GM21529 (cell line): ENCODE measurements at regions not wholly inside any gene's neighbourhood (a gene's known extent, or its start where the extent isn't known, plus 50 kb on each side); places are given as distances from the start of the nearest gene placed in this dataset.

ENCODE experiments used
- ATAC-seq: cut with Tn5 transposase; IDR thresholded peaks from one replicate; pipeline ENCODE4 v1.9.1; 2021; ENCODE audit not compliant: unreplicated experiment

DNA sequence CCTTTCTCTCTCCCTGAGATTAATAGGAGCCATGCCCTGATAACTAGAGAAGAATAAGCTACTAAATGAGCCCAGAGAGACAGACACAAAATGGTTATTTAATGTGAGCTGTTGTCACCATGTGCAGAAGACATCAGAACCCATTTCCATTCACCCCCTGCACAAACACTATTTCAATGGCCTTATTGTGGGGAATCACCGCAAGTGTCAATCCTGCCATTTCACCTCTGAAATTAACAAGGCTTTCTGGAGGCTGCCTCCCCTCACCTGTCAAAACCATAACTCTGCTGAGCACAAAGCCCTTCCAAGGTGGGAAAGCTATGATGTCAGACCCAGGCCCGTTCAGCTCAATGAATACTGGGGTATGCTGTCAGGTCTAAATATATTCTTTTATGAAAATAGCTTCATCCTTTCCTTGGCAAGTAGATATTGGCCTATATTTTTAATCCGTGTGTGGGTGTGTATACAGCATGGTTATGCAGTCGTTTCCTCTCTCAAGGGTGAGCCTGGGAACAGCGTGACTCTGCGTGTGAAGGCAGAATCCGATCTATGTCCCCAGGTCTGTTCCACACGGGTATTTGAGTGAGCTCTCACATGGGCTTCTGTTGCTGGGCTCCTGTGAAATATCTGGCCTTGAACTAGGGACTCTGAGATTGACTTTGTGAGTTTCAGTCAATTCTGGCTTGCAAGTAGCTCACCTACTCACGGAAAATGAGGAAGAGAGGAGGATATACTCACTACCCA lies 266.3 kb downstream of the FBXW7 start:
- no peak for ATAC-seq

DNA sequence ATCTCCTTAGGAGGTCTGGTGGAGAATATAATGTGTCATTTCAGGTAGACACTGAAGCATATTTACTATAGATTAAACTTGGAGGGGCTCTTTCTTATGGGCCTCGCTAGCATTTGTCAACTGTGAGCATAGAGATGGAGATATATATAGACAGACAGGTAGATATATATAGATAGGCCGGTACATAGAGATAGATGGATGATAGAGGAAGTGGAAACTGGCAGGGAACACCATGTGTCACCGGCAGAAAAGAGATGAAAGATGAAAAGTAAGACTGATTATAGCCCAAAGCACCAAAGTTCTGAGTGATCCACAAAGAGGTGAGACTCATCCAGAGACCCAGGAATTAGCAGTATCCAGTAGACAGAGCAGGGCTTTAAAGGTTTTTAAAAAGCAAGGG lies 268.1 kb downstream of the FBXW7 start:
- no peak for ATAC-seq

DNA sequence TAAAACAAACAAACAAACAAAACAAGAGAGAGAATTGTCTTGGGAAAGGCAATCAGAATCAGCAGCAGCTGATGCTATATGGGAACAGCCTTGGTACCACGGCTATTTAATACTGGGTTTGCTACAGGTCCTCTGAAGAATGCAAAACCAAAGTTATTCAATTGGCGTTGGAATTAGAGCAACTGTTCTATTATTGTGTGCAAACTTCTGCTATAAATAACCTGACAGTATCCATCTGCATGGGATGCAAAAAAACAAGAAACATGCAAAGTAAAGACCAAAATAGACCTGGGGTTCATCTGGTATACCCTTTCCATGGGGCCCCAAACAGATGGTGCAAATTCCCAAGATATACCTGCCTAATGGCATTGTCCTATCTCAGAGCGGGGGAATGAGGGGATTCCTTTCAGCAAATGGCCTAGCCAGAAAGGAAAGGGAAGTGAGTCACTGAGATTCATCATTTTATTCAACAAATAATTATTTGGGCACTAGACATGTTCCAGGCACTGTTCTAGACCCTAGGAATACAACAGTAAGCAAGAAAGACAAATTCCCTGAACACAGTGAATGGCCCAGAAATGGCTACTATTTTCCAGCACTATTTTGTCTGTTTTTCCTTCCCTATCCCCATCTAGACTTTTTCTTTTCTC lies 268.9 kb downstream of the FBXW7 start:
- no peak for ATAC-seq

DNA sequence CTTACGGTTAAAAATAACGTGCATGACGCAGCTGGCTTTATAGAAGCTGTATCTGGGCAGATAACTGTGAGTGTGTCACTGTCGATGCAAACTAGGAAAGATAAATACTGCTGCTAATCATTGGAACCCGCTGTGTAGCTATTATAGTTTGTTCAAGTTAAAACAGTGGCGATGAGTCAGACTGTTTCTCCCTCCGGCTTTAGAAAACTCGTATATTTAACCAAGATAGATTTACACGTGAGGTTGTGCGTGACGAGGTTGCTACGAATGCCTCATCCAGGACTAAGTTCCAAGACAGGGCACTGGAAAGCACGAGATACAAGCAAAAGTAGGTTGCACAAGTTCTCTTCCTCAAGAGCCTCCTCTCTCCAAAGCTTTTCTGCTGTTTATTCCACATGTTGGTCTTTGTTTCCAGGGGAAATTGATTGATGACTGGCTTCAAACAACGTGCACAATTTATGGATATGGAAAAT lies 270.7 kb downstream of the FBXW7 start:
- ATAC-seq, result no peak

DNA sequence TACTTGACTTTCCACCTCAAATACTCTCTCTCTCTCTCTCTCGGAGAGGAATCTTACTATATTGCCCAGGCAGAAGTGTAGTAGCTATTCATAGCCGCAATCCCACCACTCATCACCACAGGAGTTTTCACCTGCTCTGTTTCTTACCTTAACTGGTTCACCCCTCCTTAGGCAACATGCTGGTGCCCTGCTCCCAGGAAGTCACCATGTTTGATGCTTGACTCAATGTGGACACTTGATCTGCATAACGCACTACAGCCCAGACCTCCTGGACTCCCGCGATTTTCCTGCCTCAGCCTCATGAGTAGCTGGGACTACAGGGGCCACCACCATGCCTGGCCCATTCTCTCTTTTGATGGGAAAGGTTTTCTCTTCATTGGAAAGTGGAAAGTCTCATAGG lies 271.8 kb downstream of the FBXW7 start:
- no peak for ATAC-seq

DNA sequence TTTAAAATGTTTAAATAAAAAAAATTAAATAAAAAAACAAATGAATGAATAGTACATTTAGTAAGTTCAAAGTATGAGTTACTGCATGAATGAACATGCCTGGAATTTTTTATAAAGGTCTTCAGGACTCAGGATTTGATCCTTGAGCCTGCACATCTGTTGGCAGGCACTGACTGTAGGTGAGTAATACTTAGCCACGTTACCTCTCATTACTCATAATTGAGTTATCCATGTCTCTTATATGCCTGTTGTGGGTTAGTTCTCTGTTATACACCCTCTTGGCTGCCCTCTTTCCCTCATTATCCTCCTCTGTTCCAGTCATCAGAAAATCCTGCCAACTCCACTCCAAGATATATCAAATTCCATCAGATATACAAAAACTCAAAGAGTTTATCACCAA lies 276.0 kb downstream of the FBXW7 start:
- no peak for ATAC-seq

DNA sequence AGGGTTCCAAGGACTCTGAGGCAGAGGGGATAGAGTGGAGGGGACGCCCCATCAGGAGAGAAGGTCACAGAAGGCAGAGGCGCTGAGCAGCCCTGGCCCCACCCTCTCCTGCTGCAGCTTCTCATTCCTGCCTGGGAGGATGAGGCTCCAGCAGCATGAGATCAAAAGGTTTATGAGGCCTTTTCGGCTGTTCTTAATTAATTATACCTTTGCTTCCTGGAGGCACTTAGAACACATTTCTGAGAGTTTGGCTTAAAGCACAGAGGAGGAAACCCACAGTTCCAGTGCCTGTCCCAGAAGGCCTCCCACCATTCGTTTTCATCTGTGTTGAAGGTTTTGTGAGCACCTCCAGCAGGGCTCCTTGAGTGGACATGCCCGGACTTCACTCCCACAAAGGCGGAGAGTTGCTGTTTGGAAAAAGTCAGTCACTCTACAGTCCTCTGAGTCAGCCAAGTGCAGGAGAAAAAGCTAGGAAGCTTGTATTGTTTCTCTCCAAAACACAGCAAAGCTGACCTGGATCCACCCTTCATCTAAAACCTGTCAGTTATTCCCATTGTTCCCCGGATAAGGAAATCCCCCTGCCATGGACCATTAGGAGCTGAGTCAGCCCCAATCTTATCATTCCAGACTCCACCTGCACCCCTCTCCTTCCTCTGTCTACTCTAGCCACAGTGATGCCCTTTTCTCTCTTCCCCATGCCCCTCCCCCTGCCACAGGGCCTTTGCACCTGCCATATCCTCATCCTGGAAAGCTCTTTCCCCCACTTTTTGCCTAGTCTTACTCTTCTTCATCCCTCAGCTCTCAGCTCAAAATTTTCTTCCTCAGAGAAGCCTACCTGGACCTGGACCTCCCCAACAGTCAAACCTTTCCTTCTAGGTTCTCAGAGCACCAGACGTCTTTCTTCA lies 276.8 kb downstream of the FBXW7 start:
- no peak for ATAC-seq

DNA sequence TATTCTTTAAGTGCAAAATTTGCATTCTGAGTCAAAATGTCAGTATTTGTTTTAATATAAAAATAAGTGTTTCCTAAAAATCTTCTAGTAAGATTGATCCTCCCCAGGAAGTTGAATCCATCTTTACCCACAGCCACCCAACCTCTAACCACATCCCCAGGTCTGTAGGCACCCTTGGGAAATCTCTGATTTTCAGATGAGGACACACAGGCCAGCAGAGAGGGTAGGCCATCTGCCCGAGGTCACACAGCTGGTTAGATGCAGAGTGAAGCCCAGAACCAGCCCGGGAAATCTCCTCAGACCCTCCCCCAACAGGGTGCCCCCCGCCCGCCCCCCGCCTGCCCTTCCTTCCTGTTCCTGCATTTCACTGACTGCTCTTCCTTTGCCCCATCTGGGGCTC lies 277.5 kb downstream of the FBXW7 start:
- no peak for ATAC-seq

DNA sequence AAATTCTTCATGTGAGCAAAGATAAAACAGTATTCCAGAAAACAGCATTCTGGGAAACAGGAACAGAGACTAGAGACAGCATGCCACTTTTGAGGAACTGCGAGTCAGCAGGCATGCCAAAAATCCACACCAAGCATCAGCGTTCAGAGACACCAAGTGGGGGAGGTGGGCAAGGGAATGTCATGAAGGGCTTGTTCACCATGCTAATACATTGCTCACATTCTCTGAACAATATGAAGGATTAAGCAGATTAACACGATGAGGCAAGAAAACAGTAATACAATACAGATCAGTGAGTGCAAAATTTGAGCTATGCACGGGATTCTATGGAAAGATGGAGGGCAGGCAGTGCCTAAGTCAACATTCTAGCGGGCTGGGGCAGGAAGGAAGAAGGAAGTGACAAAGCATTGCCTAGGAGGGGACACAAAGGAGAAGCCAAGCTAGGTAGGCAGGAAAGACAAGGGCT lies 278.3 kb downstream of the FBXW7 start:
- ATAC-seq, result no peak

DNA sequence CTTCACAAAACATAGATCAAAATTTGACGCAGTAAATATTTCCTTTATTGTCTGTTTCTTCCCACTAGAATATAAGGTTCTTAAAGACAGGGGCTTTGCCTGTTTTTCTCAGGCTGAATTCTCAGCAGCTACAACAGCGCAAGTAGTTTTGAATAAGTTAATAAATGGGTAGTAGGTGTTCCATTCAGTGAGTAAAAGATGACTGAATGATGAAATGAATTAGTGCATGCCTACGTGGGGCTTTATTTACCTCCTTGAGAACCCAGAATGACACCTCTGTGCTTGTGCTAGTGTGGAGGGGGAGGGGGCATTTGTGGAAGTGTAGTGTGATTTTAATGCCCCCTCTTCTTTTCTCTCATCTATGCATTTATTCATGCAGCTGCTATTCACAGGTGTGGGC lies 278.9 kb downstream of the FBXW7 start:
- ATAC-seq, result no peak

DNA sequence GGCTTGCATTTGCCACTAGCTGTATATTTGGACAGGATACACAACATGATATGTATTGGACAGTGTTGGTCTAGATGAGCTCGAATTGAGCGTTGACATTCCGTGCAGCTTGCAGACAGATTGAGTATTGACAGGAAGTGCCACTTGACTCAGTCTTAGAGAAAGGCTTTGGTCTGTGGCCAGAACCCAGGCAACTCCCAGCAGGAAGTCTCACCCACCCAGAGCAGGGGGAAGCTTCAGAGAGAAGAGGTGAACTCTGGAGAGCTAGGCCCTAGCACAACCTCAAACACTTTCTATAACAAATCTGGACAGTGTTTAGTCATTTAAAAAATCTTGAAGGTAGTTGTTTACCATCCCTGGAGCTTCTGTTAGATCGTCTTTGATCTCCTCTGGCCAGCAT lies 280.5 kb downstream of the FBXW7 start:
- ATAC-seq, result peak; percentile 94

DNA sequence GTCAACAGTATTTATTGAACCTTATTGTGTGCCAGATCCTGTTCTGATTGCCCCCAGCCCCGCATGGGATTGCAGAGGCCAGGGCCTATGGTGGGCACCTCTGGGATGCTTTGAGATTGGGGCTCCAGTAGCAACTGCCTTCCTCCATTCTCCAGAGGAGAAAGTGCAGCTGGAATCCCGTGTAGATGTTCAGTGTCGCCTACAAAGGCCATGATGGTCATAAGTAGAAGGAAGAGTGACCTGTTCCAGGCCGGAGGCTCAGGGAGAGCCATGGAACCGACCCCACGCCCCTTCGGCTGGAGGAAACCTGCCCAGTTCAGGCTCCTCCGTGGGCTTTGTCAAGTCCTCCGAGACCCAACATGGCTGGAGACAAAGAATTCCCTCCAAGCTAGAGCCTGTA lies 287.5 kb downstream of the FBXW7 start:
- ATAC-seq, result no peak

DNA sequence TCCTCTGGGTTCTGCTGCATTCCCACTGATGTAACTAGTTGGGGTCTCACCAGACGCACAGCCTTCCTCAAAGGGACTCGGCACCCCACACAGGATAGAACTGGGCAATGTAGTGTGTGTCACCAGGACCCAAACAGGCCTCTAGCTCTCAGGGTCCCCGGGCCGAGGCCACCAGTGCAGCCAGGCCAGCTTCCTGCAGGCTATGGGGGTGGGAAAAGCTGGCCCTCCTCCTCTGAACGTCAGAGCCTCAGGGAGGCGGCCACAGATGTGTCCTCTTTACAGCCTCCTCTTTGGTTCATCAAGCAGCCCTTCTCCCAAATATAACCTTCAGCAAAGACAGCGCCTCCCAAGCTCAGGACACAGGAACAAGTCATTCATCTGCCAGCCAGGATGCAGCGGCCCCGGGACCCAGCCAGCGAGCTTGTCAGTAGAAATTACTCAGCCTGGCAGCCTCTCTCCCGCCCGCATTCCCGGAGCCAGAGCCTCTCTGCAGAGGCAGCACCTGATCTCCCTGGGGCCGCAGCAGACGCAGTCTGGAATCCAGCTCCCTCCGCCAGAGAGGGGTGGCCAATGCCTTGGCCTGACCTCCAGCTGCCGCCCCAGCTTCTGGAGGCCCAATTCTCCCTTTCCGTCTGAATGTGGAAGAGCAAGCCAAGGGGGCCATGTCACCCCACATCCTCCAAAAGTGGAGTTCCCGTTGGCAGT lies 288.5 kb downstream of the FBXW7 start:
- ATAC-seq, result no peak

DNA sequence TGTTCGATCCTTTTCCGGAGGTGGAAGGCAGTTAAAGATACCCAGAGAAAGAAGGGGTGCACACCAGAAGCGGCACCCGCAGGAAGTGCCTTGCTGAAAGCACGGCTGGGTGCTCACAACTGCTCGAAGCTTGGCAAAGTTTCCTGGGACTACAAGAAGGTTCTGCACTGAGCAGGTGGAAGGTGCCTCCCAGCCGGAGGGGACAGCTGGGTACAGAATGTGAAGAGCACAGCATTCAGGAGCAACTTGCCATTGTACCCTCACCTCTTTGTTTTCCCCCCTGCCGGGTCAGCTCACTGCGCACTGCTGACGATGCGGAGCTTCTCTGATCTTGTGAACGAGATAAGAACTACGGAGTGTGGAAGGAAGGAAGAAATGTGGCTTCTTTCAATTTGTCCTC lies 289.2 kb downstream of the FBXW7 start:
- no peak for ATAC-seq

DNA sequence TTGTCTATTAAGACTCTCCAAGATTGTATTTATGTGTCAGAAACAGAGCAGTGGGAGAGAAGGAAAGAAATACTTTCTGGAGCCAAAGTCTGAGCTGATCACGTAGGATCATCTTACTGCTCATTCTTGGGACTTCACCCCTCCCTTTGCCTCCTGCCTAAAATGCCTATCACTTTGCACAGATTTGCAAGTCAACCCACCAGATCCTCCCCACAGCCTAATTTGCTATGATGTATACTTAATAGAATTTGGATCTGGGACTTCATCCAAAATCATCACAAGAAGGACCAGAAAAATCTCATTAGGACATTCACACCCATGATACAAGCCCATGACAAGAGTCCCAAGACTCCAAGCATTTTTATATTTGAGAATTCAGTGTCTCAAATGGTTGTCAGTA lies 290.2 kb downstream of the FBXW7 start:
- ATAC-seq, result no peak

DNA sequence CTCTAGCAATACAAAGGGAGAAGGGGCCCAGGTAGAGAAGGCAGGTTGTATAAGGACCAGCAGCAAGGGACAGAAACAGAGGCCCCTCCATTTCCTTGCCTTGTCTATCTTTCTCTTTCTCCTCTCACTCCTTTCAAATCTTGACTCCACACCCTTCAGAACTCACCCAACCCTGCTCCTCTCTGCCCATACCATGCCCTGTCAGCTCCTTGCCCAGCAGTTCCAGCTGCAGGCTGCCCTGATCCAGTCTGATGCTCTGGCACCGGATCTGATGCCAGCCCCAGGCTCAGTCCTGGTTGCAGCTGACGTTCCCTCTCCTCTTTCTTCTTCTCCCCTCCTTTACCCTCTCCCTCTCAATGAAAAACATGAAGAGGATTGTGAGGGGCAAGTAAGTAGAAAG lies 291.2 kb downstream of the FBXW7 start:
- no peak for ATAC-seq

DNA sequence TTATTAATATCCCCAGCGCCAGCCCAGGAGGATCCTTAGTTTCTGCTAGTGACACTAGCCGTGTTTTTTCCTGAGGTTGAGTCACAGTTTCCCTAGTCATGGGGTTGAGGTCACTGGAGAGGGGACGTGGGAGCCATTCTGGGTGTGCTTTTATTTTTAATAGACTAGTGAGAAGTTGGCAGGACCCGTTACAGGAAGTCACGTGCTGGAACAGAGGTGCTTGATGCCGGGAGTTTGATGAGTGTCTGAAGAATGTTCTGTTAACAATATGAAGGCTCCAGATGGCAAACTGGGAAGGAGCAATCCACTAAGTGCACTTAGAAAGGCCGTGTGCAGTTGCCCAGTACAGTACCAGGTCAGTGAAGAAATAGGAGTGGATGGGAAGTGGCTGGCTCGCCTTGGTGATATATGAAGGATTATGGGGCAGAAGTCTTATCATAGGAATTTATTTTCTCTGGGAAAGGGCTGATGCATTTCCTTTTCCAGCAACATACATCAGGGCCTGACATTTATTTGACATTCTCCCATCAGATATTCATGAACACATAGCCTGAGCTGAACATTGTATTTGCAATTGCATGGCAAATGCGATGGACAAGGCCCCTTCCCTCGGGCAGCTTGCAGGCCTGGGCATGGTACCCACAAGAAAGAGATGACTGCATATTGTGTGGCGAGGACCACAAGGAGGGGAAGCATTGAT lies 291.8 kb downstream of the FBXW7 start:
- no peak for ATAC-seq

DNA sequence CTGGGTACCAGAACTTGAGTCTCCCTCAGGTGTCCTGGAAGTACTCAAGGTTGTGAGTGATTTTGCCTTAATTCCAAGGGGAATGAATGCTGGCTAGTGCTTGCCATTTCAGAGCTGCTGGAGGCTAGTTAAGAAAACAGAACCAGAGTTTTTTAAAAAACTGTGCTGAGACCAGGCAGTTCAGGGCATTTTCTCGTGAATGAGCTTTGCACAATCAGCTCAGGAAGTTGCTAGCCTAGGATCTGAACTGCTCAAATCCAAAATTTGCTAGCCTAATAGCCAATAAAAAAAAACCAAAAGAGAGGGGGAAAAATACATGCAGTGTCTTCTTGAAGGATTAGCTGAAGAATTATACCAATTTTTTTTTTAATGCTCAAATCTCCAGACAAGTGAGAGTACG lies 292.7 kb downstream of the FBXW7 start:
- ATAC-seq, result no peak

DNA sequence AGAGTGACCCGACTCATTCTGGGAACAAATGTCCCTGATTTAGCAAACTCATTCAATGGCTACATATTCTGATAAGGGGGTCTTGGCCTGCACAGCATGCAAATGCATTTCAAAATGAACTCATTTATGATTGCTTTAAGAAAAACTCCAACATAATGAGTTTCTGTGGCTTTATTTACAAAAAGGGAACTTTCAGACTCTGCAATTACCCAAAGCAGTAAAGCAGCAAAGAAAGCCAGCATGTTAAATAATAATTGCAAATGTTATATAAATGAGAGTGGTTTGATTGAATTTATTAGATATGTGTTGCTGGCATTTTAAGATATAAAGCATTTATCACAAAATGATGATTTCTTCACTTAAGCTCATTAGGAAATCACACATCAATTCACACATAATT lies 295.7 kb downstream of the FBXW7 start:
- ATAC-seq, result no peak

DNA sequence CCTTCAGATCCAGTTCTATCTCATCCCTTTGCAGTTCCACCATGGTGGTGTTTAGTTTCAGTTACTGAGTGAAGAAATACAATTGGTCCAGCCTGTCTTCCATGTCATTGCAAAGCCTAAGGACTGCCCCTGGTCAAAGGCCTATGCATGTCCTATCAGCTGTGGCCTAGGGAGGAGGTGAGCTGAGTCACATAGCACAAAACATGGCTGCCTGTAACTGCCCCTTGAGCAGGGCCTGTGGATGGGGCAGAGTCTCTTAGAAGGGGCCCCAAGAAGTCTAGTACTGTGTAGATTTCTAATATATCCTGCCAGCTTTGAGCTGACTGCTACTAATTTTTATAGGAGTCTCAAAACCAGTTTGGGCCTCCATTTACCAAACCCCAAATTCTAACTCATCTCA lies 296.7 kb downstream of the FBXW7 start:
- no peak for ATAC-seq
